NB4 (cell line): ENCODE measurements at regions not wholly inside any gene's neighbourhood (a gene's known extent, or its start where the extent isn't known, plus 50 kb on each side); places are given as distances from the start of the nearest gene placed in this dataset.

ENCODE experiments used
- CTCF ChIP-seq: IDR thresholded peaks from one replicate; pipeline ENCODE4 v1.5.1; 2012; ENCODE audit warnings: low read depth, low read length
- MAX ChIP-seq: IDR thresholded peaks from 2 replicates; pipeline ENCODE4 v1.6.1; 2011; ENCODE audit warnings: low read depth, low read length
- MYC ChIP-seq: IDR thresholded peaks from 2 replicates; pipeline ENCODE4 v1.6.1; 2011; ENCODE audit warnings: low read depth, low read length
- POLR2A ChIP-seq: IDR thresholded peaks from 2 replicates; pipeline ENCODE4 v1.6.1; 2011; ENCODE audit warnings: mild to moderate bottlenecking; ENCODE audit not compliant: insufficient read length; ENCODE audit errors: extremely low read depth

- TF ChIP-seq CTCF: no peak
- no peak for TF ChIP-seq POLR2A
- no peak for TF ChIP-seq MAX
- no peak for TF ChIP-seq MYC
These were observed 85.4 kb upstream of the NPTX2 start for GRCh38 chr7:98531717-98532116.
